Amniotic epithelial cell (primary cell): ENCODE measurements at regions not wholly inside any gene's neighbourhood (a gene's known extent, or its start where the extent isn't known, plus 50 kb on each side); places are given as distances from the start of the nearest gene placed in this dataset.

Experiments used
- DNase-seq: peaks from one replicate; pipeline ENCODE4 v3.0.0-alpha.2; 2010; ENCODE audit warnings: low read depth

DNA sequence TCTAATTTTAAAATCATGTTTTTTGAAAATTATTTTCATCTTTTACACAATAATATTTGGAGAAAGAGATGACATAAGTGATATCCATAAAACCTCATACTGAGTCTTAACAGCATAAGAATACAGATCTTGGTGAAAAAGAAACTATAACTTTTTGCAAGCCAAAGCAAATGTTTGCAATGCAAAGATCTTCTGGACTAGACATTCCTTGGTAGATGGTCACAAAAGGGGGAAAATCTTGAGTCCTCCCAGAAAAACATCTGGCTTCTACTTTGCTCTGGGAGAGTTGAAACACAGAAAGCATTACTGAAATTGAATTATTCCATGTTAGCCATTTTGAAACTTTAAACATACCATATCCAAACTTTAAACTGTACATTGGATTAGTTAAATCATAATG, 308.2 kb downstream of the ANXA1 start:
- DNase-seq: no peak

DNA sequence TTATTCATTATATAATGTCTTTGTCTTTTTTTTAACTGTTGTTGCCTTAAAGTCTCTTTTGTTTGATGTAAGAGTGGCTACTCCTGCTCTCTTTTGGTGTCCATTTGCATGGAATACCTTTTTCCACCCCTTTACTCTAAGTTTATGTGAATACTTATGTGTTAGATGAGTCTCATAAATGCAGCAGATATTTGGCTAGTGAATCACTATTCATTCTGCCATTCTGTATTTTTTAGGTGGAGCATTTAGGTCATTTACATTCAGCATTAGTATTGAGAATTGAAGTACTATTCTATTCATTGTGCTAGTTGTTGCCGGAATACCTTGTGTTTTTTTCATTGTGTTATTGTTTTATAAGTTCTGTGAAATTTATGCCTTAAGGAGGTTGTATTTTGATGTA, 317.1 kb downstream of the ANXA1 start:
- DNase-seq: no peak

DNA sequence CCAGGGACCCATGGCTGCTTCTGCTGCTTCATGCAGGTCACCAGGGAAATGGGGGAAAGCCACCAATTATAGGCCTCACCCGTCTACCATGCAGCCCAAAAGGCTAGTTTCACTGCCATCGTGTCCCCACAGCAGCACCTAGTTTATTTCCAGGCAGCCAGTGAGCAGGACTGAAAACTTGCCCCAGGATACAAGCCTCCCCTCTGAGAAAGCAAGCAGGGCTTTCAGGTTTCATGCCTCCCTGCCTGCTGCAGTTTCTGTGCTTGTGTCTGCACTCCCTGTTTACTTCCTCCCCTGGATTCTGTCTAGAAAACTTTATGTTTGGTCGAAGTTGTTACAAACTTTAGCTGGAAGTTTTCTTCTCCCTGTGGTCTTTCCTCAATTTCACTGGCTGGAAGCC, 319.1 kb downstream of the ANXA1 start:
- no peak for DNase-seq

DNA sequence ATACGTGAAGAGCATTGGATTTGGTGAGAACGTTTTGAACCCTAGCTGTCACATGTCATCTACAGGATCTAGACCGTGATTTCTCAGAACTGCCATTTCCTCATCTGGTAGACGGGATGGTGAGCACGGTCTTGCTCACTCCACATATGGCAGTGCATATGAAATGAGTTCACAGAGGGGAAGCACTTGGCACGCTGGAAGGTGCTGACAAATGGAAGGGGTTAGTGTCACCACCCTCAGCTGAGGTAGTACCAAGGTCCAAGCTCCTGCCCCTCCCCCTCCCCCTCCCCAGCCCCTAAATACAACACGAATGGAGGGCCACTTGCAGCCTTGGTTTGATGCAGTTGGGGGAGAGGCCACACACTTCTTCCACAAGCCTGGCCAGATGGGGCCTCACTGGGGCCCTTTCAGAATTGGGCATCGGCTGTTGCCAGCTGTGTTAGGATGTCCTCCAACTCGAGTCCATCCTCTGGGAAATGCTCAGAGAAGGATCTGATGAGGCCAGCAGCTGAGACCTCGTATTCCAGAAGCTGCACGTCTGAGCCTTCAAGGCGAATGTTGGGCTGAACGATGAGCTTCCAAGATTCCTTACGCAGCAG, 322.4 kb downstream of the ANXA1 start:
- DNase-seq: no peak

DNA sequence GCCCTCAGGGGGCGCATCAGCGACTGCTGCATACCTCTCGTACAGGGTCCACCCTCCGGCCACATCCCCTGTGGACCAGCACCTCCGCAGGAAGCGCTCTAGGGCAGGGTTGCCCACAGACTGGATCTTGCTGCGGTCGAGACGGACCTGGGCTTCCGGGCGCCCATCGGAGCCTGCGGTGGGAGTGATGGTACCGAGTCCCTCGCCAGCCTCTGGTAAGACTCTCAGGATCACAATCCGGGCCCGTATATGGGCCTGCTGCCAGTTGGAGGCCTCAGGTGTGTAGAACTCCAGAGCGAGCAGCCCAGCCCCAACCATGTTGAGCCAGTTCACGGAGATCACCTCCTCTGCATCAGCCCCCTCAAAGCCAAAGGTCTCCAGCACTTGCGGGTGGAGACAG, 323.0 kb downstream of the ANXA1 start:
- DNase-seq: no peak

DNA sequence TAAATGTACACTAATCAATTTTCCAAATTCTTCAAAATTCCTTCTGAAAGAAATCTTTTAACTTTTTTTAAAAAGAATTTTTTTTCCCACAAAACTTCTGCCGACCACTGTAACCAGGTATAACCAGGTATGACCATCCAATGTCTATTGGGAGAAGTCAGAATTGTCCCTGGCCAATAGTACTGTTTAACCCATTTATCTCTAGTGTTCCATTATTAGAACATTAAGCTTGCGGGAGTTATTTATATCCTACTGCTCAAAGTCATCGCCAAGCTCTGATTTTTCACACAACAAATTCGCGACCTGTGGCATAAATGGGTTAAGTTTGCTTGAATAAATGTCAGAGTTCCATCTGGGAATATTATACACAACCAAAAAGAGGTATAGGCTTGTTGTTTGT, 343.2 kb downstream of the ANXA1 start:
- DNase-seq: no peak

DNA sequence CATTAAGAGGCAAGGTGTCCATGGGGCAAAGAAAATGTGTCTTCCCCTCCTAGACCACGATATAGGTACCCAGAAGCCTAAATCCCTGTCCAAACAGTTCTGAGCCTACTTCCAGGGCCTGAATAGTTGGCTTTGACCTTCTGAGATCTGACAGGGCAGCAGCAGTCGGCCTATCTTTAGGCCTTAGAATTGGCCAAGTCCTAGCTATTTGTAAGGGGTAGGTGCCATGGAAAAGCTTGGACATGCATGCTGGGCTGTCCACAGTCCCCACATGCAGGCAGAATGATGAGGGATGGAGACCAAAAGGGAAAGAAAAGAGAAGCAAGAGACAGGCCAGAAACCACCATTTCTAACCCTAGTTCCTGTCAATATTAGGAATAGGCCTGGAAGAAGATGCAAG, 346.1 kb downstream of the ANXA1 start:
- no peak for DNase-seq

DNA sequence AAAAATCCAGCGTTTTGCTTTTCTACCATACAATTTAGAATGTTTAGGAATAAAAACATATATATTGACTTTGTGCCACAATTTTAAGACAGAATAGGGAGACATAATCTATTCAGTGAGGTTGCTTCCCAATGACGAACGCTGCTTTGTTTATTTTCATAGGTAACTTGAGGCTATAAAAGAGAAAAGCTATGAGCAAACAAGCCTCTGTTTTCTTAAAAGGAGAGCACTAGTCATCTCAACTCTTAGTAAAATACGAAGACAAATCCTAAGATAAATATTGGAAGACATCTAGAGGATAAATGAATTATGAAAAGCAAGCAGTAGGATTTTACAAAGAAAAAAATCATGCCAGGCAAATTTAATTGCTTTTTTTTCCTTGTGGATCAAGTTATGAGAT, 363.6 kb downstream of the ANXA1 start:
- DNase-seq: no peak

DNA sequence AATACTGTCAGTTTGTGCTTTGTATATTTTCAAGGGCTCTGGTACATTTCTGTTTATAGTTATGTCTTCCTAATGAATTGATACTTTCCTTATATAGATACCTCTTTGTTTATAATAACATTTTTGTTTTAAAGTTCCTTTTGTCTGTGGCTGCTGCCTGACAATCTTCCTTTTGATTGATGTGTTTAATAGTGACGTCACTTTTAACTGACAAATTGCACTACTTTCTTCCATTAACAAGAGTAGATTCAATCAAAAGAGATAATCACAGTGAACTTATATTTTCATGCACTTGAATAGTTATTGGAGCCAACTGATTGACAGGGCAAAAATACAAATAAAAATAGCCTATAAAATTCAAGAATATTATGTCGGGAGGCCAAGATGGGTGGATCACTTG, 371.7 kb downstream of the ANXA1 start:
- DNase-seq: no peak

DNA sequence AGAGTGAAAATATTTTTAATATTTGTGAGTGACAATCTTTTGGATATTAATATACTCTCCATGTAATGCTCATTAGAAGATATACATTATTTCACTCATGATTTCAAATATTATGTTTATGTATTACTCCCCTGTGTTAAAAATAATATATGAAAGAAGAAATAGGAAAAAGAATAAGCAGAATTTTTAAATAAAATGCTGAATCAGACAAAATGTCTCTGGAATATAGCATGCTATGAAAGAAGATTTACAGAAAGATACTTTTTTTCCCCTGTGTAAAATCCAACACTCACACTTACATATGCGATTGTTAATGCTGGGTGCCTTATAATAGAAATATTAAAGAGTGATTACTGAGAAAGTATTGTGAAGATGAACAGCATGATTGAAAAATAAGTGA, 373.7 kb downstream of the ANXA1 start:
- no peak for DNase-seq

DNA sequence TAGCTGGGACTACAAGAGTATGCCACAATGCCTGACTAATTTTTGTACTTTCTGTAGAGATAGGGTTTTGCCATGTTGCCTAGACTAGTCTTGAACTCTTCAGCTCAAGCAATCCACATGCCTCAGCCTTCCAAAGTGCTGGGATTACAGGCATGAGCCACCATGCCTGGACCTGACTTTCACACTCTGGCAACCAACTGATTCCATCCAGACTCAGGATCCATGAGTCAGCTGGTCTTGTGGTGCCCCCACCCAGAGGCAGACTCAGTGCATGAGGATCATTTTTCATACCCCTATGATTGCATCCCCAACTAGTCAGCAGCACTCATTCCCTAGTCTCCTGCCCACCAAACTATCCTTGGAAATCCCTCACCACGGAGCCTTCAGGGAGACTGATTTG, 375.9 kb downstream of the ANXA1 start:
- DNase-seq: no peak

DNA sequence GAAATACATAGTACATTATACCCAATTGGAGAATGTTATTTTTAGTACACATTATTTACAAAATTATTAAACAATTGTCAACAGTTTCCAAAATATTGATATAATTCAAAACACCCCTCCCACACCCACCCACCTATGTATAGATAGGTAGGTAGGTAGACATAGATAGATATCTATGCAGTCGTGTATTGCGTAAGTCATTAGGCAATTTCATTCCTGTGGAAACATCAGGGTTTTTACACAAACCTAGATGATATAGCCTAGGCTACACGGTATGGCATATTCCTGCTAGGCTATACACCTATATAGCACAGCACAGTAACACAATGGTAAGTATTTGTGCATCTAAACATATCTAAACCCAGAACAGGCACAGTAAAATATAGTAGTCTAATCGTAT, 377.3 kb downstream of the ANXA1 start:
- no peak for DNase-seq

DNA sequence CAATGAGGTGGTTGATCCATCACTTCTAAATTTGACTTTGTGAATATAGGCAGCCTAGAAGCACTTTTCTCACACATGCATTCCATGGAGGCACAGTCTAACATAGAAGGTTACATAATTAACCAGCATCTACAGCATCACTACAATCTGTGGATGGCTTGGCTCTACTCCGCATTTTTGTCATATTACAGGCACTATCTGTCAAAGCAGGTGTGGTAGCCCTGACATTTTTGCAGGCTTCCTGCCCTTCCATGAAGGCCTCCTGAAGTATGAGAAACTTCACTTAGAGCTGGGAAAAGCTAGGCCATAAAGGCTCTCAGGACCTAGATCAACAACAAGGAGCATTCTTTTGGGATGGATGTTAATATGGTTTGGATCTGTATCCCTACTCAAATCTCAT, 378.0 kb downstream of the ANXA1 start:
- DNase-seq: no peak

DNA sequence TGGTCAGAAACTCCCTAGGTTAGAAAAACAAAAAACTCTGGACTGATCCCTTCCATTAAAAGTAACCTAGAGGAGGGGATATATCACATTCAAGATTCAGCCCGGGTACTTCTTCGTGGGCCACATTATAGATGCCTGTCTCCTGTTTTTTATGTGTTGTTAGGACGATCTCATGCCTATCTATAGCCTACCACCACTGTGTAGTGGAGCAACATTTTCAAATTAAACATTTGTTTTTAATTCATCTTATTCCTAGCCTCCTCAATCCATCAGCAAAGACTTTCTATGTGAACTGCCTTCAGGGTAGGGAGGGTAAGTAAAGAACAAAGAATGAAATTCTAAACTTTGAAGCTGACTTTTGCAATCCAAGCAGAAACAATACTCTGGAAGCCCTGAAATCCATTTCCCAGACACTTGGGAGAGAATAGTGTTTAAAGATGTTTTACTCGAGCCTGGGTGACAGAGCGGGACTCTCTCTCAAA, 379.4 kb downstream of the ANXA1 start:
- no peak for DNase-seq

DNA sequence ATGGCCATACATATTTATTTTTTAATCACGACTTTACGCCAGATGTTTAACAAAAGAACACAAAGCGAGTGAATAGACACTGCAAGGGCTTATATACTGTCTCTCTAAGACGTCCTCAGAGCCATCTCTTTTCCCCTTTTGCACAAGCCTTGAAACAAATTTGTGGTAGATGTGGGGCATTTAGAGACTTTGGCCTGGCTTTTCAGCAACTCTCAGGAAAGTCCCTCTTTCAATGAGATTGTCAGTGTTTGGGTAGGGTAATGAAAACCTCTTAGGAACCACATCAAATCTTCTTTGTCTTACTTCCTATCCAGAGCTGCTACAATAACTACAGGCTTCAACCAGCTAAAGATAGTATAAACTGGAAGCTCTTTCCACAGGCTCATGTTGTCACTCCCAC, 380.0 kb downstream of the ANXA1 start:
- no peak for DNase-seq

DNA sequence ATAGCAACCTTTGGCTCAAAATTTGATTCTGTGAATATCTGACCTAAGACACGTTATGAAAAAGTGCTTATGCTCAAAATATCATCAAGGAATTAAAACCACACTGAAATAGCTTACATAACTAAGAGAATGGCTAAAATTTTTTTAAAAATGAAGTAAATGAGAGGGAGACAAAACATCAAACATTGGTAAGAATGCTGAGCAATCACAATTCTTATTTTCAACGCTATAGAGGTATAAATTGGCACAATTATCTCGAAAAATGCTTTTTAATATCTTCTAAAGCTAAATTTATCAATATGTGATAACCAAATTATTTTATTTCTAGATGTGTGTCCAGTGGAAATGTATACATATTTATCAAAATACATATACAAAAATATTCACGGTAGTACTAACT, 381.3 kb downstream of the ANXA1 start:
- no peak for DNase-seq

DNA sequence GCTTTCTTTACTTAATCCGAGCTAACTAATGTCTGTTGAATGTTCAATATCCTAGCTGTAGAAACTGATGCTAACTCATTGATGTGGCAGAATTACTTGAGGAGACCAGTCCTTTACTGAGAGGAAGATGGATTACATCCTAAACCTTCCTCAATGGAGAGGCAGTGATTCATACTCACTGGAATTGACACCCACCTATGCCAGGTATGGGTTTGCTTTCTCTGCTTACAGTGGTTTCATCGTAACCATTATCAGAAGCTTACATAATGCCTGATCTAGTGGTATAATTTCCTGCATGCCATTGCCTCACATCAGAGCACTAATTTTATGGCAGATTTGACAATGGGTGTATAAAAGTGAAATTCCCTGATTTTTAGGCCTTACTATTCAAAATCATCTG, 384.7 kb downstream of the ANXA1 start:
- no peak for DNase-seq

DNA sequence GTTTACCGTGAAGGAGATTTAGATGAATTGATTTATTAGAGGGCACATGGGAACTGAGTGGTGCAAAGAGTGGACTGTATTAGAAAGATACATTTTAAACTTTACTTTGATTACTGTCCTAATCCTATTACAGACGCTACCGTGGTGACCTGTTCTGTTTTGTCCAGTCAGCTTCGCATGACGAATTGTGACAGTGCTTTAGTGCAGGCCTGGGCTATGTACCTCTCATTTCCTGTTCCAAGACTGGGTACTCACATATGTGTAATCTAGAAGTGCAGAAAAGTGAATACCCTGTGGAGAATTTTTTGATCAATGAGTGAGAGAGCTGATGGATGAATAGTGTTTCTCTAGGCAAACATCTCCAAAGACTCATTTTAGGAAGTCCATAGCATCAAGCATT, 385.9 kb downstream of the ANXA1 start:
- DNase-seq: no peak

DNA sequence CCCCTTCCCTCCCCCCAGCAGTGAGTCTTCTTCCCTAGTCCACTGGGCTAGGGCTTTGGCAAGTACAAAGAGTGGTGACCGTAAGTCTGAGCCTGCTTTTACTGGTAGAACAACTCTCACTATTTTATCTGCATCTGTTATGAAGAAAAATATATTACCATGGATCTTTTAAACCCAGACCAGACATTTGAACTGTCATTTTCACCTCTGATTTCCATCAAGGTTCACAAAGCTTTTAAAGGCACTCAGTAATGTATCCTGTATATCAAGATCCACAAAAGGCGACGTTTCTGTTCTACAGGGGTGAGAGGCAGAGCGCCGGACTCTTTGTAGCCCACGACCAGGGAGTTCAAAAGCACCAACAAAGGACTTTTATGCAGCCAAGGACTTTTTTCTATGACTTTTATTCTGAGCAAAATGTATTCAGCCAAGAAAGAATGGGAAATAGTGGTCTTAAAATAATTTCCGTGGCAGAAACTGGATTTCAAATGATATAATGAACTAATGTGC, 388.3 kb downstream of the ANXA1 start:
- no peak for DNase-seq

DNA sequence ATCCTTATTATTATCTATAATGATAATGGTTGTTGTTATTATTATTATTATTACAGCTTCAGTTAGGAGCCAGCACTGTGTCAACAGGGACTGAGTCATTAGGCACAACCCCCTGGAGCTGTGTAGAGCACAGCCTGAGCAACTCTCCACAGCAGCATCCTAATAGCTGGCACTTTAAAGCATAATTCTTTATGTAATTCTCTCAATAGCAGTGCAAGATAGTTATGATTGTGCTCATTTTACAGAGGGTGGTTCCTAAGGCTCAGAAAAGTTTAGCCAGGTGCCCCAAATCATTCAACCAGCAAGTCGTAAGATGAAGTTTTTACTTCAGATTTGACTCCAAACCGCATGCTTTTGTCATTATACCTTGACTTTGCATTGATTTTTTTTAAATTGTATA, 390.3 kb downstream of the ANXA1 start:
- DNase-seq: no peak

DNA sequence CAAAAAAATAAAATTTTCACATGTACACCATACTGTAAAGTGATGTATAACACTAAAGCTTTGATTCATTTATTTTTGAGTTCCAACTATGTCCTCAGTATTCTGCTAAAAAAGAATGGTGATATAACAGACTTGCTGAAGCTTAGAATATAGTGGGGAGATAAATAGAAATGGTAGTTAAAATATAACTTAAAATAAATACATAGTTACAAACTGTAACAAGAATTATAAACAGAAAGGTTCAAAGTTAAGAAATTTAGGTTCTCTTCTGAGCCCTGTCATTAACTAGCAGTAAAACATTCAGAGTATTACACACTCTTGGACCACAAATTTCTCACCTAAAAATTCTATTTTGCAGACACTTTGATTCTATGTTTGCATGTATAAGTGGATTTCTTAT, 392.1 kb downstream of the ANXA1 start:
- DNase-seq: no peak

DNA sequence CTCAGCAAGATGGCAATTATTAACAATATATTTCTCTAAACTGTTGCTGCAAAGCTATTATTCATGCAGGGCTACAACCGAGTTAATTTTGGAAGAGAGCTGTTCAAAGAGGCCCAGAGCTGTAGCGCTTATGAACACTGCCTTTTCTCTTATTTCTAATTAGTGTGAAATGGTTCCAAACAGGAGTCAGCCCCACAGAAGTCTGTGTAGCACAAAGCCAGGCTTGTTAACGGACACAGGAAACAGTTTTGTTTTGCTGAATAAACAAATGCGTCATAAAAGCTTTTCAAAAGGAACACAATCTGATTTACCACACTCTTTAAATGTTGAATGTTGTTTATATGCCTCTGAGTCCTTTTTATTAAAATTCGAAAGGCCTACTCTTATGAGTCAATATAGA, 396.5 kb downstream of the ANXA1 start:
- no peak for DNase-seq

DNA sequence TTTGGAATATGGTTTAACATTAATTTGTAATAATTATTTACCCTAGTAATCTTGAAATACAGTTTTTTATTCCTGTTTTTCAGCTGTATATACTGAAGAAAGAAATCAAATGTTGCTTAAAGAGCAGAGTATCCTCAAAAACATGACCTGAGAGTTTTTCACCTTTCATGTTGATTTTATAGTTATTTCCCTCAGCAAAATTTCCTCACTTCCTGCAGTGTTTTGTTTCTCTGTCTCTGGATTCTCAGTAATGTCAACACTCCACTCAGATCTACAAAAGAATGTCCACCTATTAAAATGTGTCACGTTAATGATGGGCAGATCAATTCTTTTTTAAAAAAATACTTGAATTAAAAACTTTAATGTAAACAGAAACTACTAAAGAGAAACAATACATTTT, 398.3 kb downstream of the ANXA1 start:
- no peak for DNase-seq

DNA sequence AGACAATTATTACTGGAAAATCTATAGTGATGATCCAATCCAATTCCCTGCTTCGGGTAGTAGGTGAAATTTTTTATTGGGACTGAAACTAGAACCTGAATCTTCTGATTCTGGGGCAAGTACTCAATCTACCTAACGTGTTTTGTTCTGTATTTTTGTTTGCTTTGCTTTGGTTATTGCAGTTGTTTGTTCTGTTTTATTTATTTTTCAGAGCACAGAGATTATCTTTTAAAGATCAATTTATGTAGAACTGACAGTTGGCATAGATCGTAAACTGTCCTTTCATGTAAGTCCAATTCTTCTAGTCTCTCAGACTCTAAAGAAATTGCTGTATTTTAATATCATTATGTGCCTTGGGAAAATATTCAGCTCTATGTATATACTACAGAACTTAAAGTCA, 401.6 kb downstream of the ANXA1 start:
- DNase-seq: no peak

DNA sequence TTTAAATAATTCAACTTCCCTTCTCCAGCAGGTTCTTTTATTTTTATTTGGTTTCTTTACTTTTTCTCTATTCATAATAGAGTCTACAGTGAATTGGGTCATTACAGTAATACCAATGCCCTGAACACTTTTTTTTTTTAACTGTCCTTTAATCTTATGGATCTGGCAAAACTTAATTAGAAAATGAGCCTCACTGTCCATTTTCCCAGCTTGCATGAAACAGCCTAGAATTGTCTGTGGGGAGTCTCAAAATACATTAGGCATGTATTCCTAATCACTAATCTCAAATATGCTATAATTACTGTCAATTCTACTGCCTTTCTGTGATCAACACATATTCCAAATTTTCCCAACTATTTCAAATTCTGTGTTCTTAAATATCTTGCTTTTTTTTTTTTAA, 406.8 kb downstream of the ANXA1 start:
- no peak for DNase-seq
